ENCODE measurements at regions not wholly inside any gene's neighbourhood (a gene's known extent, or its start where the extent isn't known, plus 50 kb on each side); places are given as distances from the start of the nearest gene placed in this dataset.

GRCh38 chr1:87684194-87684593 is 355.5 kb downstream of the LMO4 start:
- peak in 6 of 14 donors; percentile 0 to 15 (median 8) for DNase-seq

DNA sequence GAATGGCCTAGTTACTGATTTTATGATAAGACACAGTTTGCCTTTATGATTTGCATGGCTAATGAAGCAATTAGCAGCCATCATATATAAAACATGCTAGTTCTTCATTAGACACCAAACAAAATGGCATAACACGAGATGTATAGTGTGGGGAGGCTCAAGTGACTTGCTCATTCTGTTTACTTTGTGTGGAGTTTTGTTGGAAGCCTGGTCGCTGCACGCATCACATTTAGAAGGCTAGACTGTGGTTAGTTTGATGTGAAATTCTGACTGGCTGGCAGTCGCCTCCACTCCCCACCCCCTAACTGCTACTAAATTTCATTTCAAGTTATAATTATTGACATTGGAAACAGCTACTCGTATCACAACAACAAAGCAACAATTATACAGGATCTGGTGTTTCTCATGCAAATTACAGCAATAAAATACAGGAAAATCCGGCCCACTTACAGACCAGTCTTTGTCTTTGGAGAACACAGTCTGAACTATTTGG is 356.1 kb downstream of the LMO4 start:
- peak in 2 of 14 donors; percentile 4 for DNase-seq

- no peak for DNase-seq
These were observed 356.8 kb downstream of the LMO4 start for GRCh38 chr1:87685311-87686135.

GRCh38 chr1:87686136-87686495 is 357.4 kb downstream of the LMO4 start:
- no peak for DNase-seq

- DNase-seq, result no peak
These were observed 358.0 kb downstream of the LMO4 start for GRCh38 chr1:87686671-87687070.

- no peak for DNase-seq
These were observed 359.5 kb downstream of the LMO4 start for GRCh38 chr1:87688136-87688535.

DNA sequence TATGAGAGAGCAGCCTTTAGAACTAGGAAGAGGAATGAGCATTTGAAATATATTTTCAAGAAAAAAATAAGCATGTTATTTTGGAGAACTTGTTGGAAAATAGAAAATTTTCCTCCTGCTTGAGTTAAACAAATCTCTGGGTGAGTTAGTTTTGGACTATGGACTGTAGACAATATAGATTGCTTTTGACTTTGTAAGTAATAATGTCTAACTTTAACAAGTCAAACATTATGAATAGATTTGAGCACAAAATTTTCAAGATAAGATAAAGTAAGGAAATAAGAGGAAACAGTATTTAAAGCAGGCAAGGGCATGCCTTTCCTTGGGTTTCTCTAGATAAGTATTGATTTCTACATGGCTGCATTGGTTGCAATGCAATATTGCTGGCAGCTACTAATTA is 360.8 kb downstream of the LMO4 start:
- DNase-seq, result no peak

DNA sequence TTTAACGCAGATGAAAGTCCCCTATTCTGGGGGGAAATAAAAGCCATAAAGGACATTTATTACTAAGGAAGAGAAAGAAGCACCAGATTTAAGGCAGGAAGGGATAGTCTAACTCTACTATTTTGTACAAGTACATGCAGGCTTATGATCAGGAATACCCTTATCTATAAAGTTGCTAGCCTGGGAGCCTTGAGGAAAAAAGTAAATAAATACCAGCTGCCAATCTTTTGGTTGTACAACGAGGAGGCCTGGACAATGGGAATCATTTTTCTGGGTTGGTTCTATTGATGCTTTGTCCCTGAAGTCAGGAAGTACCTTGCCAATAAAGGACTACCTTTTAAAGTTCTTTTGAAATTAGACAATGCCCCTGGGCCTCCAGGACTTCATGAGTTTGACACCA is 367.8 kb downstream of the LMO4 start:
- no peak for DNase-seq

DNA sequence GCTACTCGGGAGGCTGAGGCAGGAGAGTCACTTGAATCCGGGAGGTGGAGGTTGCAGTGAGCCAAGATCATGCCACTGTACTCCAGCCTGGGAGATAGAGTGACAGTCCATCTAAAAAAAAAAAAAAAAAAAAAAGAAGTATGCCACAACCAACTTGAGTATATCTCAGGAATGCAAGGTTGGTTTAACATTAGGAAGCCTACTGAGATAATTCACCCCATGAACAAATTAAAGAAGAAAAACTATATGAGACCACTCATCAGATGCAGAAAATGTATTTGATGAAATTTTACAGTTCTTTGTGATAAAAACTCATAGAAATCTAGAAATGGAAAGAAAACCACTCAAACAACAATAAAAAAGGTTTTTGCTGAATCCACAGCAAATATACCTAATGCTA is 373.8 kb downstream of the LMO4 start:
- DNase-seq, result no peak

GRCh38 chr1:87705233-87705632 is 376.6 kb downstream of the LMO4 start:
- DNase-seq, result no peak

DNA sequence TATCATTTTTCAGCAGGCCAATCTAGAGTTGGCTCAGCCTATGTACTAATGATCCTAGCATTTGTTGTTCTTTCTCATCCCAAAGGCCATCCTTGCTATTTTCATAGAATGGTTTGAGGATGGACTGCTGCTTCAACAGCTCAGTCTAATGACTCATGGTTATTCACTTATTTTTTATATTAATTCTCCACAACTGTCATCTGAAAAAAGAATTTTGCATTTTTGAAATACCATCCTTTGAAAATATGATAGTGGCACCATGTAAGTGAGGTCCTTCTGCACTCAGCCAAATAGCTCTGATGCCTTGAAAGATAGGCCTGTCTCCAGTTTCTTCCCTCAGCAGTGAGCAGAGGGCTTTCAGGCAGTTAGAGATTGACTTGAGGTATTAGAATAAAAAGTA is 377.5 kb downstream of the LMO4 start:
- DNase-seq, result no peak

DNA sequence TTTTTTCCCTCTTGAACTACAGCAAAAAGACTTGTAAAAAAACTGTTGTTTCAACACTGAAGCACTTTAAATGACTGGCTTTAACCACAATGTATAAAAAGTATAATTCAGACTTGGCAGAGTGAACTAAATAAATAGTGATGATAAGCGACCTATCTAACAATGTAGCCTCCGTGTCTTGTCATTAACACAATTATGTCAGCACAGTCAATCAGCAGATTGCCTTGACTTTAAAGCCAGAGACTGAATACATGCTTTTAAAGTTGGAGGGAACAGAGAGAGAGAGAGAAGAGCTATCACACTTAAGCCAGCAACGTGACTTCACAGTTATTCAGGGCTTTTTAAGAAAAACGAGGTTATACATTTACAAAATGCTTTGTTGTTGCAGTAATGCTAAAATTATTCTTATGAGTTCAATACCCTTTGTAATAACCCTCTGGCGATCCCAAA is 378.1 kb downstream of the LMO4 start:
- DNase-seq, result no peak

DNA sequence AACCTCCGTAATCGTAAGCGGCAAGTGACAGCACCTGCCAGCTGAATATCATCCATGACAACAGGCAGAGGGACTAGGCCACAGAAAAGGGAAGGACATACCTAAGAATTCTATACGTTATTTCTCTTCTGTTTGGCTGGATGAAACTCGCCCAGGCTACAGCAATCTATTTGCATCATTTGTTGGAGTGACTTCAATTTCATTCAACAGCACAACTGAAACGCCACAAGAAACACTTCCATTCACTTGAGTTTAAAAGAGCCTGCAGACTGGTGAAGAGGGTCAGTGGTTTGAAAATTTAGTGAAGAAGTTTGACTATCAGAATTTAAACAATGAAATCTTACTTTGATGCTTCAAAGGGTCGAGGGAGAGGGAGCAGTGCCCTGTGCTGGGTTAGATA is 378.7 kb downstream of the LMO4 start:
- no peak for DNase-seq

DNA sequence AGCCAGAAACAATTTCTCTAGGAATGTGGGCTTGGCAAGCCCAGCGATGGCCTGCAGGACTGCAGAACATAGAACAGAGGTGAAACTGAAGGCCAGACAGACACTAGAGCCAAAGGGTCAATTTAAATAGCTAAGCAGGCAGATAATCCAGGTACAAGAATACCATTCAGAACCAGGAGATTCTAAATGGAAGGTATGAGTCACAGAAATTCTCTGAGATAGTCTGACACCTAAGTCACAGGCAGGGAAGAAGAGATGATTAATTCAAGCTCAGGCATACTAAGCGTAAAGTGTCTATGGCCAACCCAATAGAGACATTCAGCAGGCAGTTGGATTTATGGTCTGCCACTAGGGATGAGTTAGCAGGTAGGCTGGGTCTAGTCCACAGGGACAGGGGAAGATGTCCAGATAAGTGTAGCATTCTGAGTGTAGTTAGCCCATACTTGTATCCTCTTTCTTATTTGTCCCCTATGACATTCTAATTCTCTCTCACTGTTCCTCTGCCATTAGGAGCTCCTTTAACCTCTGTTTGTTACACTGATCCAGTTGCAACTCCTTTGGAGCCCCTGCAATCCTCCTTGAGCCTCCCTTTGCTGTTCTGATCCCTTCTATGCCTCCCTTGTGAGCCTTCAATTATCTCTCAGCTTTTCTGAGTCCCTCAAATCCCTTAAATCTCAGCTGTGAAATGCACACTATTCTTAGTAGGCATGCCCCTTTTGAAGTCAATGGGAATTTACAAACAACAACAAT is 383.8 kb downstream of the LMO4 start:
- no peak for DNase-seq

DNA sequence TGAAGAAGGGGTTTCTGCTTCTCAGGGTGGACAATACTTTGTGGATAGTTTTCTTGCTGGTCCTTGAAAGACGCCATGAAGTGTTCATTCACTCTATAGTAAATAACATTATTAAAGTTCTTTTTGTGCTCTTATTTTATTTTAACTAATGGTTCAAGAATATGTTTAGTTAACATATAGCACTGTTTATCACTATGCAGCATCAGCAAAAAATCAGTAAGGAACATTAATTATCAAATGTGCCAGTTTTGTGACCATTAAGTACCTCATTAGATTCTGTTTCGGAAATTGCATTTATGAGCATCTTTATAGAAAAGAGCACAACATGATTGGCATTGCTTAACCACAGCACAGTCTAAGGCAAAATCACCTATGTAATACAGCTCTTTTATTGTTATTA is 385.6 kb downstream of the LMO4 start:
- no peak for DNase-seq

DNA sequence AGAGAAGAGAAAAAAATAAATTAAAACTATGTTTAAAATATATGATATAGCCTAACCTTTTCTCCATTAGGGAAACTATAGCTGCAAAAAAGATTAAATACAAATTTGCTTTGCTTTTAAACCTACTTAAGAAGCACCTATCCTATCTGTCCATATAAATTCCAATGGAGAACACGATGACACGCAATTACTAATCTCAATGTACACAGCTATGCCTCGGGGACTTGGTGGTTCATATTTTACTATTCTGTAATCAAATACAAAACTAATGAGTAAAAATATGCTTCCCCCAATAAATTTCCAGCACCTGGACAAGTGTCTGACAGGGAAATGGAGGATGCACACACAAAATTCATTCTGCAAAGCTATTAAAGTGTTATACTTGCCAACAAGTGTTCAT is 386.4 kb downstream of the LMO4 start:
- no peak for DNase-seq

GRCh38 chr1:87715471-87715870 is 386.8 kb downstream of the LMO4 start:
- DNase-seq, result no peak

DNA sequence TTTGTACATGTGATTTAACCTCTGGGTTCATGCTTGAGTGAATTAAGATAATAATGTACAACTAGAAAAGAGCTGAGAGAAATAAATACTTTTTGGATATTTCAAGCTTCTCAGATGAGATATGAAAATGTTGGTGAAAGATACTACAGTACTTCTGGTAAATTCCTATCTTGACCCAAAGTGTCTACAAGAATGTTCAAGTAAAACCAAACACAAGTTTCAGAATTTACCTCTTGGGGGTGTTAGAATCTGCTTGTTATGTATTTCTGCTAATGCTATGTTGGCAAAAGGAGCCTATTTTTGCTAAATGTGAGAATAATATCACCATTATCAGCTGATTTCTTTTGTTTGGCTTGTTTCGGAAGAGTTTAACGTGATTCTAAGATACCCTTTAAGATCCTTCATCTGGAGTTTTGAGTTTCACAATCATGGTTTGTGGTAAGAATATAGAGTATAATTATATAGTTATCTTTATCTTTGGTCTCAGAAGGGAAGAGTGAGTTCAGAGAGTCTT is 388.5 kb downstream of the LMO4 start:
- no peak for DNase-seq

GRCh38 chr1:87718241-87718950 is 389.7 kb downstream of the LMO4 start:
- no peak for DNase-seq

GRCh38 chr1:87719658-87720057 is 391.0 kb downstream of the LMO4 start:
- no peak for DNase-seq

- no peak for DNase-seq
These were observed 391.9 kb downstream of the LMO4 start for GRCh38 chr1:87720561-87720960.

- DNase-seq, result no peak
These were observed 394.5 kb downstream of the LMO4 start for GRCh38 chr1:87723193-87723592.

DNA sequence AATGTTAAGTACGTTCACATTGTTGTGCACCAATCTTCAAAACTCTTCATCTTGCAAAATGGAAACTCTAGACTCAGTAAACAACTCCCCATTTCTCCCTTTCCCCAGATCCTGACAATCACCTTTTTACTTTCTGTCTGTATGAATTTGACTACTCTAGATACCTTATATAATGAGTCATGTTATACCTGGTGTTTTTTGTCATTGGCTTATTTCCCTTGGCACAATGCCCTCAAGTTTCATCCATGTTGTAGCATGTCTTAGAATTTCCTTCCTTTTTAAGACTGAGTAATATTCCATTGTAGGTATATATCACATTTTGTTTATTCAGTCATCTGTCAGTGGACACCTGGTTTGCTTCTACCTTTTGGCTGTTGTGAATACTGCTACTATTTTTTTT is 399.5 kb downstream of the LMO4 start:
- DNase-seq, result no peak
